GM10266 (cell line): ENCODE measurements at regions not wholly inside any gene's neighbourhood (a gene's known extent, or its start where the extent isn't known, plus 50 kb on each side); places are given as distances from the start of the nearest gene placed in this dataset.

ENCODE experiments used
- DNase-seq: peaks from one replicate; pipeline ENCODE4 v3.0.0; 2012; ENCODE audit errors: extremely low spot score
- CTCF ChIP-seq: IDR thresholded peaks from 2 replicates; pipeline ENCODE4 v1.5.1; 2012; ENCODE audit warnings: mild to moderate bottlenecking, low read depth; ENCODE audit not compliant: control insufficient read depth, insufficient read depth; ENCODE audit errors: missing control alignments

GRCh38 chr1:94680039-94680377, 138.4 kb upstream of the F3 start:
- no peak for TF ChIP-seq CTCF
- no peak for DNase-seq

GRCh38 chr1:94679332-94680038, 137.9 kb upstream of the F3 start:
- no peak for DNase-seq
- no peak for TF ChIP-seq CTCF

- DNase-seq = no peak
- TF ChIP-seq CTCF = no peak
Measured at GRCh38 chr1:94678202-94678848, 136.8 kb upstream of the F3 start.

GRCh38 chr1:94677714-94678113, 136.2 kb upstream of the F3 start:
- no peak for DNase-seq
- no peak for TF ChIP-seq CTCF

- no peak for DNase-seq
- no peak for TF ChIP-seq CTCF
Measured at GRCh38 chr1:94677087-94677486, 135.5 kb upstream of the F3 start.

GRCh38 chr1:94676686-94677085, 135.1 kb upstream of the F3 start:
- TF ChIP-seq CTCF = no peak
- no peak for DNase-seq

GRCh38 chr1:94675373-94675772, 133.8 kb upstream of the F3 start:
- no peak for TF ChIP-seq CTCF
- no peak for DNase-seq
